A204.1 (cell line): ENCODE measurements at regions not wholly inside any gene's neighbourhood (a gene's known extent, or its start where the extent isn't known, plus 50 kb on each side); places are given as distances from the start of the nearest gene placed in this dataset.
"Not testable (repeated sequence)": the region's sequence is repeated elsewhere in the genome, so short reads cannot be mapped to it uniquely, and the experiment has no call there.

ENCODE experiments used
- FAIRE-seq: peaks from 2 replicates; lab custom pipeline; 2012; peaks lifted over from hg19 to GRCh38; lab: Jason Lieb, UNC

DNA sequence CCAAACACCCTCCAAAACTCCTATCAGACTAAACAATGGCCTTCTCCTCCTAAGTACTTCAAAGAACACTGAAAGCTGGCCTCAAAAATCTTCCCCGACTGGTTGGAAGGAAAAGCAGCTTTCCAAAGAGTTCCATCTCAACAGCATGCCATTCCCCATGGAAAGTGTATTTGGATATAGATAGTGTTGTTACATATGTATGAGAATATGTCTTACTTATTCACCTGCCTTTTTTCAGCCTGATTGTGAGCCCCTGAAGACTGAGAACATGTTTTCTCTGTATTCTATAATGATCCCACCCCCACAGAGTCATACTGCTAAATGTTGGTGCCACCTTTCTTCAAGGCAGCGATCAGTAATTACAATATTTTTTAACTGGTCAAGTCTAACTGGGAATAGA is 185.4 kb upstream of the G2E3 start:
- FAIRE-seq, result no peak

DNA sequence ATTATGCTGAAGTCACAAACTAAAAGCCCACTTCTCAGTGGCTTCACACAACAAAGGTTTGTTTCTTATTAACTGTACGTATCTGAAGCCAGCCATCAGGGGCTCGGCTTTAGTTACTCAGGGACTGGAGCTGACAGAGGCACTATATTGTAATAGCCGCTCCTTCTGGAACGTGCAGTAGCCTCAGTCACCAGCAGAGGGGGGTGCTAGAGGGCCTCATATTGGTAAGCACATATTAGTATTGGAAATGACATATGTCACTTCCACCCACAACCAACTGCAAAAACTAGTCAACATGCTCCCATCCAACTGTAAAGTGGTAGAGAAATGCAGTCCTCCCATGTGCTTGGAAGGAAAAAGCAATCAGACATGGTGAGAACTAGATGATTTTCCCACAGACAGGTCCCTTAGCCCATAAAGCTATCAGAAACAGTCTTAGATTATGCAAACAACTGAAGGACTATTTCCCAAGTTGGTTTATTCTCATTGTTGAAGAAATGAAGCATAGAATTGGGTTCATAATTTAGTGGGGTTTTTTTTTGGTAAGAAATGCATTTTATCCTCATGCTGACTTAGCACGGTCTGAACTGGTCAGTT is 183.6 kb upstream of the G2E3 start:
- no peak for FAIRE-seq

DNA sequence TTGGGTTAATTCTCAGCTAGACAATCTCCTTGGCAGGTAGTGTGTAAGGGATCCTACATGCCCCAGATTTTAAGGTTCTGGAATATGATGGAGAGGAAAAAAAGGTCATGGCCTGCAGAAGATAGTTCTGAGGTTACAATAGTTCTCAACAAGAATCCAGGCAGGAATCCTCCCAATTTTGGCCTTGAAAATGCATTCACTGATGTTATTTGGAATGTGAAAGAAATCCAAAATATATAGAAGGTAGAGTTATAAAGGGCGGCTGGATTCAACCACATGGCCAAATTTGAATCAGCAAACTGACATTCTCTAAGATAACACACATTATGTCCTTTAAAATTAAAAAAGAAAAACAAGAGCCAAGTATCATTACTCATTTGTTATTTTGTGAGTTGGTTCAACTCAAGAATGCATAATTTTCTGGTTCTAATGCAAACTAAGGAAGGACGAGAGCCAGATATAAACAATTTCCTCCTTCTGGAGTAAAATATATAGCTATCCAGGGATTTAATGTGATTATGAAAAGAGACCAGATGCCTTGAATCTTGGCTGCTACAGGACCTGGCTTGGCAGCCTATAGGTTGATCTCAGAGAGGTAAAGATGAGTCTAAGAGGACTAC is 177.0 kb upstream of the G2E3 start:
- FAIRE-seq, result no peak

DNA sequence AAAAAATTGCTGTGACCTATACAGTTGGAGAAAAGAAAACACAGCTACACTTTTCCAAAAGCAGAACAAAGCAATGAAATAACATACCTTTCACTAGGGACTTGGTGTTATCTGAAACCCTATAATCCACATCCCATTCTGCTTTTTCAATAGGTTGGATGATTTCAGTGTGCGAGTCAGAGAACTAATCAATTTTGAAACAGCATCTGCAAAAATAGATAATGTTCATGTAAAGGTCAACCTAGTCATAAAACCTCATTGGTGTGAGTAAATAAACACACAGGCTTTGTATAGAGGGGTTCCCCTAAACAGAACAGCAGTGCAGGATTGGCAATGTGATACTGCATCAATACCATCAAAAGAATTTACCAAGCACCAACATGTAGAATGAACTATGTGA is 173.0 kb upstream of the G2E3 start:
- FAIRE-seq, result no peak

DNA sequence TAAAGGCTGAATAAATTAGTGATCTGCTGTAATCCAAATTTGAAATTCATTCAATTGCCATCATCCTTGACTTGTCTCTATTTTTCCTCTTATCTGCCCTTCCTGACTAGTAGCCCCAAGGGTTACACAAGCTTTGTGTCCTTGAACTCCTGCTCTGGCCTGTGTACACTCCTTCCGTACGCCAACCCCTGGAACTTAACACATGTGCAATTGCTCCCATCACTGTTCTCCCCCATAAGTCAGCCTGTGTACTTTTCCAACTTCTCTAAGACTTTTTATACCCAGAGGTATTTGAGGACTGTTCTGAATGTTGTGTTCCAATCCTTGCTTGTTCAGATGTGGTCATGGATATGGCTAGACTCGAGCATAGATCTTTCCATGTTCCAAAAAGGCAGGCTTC is 171.1 kb upstream of the G2E3 start:
- no peak for FAIRE-seq

DNA sequence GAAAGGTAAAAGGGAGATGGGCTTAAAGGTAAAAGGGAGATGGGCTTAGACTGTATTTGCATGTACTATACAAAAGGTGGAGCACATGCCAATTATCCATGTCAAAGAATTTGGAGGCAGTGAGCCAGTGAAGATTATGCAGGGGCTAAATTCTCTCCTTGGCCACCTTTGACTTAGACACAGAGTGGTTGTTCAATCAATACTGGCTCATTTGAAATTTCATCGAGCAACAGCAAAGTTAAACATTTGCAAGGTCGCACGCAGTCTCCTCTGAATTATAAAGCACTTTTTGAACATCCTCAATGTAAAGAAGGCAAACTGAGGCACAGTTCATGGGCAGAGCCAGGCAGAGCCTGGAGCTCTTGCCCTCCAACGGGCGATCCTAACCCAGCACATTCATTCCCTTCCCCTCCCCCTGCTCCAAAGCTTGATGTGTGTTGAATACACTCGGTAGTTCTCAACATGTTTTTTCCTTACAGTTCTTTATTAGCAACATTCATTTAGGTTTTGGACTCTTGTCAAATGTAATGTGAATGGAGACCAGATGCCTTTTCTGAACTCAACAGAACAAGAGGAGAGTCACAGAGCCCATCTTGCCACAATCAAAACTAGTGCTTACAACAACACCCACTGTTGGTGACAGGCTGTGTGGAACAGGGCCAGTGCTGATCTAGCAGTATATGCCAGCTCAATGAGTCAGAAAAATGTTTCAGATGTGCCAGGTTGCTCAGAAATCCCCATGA is 169.7 kb upstream of the G2E3 start:
- no peak for FAIRE-seq

DNA sequence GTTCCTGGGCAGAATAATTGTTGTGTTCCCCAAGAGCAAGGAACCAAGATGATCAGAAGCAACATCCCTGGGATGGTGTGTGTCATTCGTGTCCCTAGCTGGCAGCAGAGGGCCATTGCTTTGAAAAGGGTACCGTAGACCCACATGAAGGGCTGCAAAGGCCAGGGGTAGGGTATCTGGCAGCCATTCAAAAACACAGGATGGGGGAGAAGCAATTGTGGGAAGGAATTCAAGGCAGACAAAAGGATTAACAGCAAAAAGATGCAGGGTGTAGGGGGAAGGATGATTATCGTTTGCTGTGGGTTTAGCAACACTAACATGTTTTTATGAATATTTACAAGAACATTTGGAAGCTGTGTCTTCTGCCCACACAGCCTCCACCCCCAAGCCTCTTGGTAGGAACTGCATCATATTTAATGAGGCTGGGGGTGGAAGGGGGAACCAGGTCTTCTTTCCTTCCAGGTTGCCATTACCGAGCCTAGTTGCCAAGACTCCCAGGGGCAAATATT is 169.0 kb upstream of the G2E3 start:
- no peak for FAIRE-seq

DNA sequence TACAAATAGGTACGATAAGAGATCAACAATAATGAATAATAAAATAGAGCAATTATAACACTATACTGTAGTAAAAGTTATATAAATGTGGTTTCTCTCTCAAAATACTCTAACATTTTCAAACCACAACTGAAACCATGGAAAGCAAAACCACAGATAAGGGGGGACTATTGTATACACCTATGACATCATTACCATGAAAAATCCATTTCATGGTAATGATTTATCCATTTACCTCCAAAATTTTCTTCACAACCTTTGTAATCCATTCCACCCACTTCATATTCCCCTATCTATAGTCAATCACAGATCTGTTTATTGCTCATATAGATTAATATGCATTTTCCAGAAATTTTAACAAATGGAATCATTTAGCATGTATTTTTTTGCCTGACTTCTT is 163.9 kb upstream of the G2E3 start:
- no peak for FAIRE-seq

DNA sequence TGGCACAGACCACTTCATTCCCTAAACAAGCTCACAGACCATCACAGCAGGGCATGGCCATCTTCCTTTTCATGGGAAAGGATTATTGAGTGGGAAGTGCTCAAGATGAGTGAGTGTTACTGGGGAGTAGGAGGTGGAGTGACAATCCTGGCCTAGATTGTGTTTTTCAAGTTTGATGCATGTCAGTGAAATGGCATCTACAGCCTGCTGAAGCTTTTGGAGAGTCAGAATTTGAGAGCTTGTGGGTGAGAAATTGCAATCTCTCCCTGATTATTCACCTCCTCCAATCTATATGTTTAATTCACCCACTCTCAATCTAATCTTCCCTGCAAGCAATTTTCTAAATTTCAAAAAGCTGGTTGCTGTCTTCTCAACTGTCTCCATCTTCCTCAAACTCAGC is 156.1 kb upstream of the G2E3 start:
- FAIRE-seq, result no peak

DNA sequence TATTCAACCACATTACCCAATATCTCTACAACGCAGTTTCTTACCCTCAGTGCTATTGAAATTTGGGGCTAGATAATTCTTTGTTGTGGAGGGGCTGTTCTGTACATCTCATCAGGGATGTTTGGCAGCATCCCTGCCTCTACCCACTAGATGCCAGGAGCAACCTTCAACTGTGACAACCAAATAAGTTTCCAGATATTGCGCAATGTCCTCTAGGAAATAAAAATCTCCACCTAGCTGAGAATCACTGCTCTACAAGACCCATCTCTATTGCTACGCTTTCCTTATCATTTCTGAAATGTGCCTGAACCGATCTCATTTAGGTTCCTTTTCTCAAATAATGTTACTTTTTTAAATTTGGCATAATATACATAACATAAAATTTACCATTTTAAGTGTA is 155.2 kb upstream of the G2E3 start:
- FAIRE-seq, result no peak

DNA sequence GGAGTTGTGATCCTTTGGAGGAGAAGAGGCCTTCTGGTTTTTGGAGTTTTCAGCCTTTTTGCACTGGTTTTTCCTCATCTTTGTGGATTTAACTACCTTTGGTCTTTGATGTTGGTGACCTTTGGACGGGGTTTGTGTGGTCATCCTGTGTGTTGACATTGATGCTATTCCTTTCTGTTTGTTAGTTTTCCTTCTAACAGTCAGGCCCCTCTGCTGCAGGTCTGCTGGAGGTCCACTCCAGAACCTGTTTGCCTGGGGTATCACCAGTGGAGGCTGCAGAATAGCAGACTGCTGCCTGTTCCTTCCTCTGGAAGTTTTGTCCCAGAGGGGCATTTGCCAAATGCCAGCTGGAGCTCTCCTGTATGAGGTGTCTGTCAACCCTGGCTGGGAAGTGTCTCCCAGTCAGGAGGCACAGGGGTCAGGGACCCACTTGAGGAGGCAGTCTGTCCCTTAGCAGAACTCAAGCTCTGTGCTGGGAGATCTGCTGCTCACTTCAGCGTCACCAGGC is 149.4 kb upstream of the G2E3 start:
- not testable (repeated sequence) for FAIRE-seq

DNA sequence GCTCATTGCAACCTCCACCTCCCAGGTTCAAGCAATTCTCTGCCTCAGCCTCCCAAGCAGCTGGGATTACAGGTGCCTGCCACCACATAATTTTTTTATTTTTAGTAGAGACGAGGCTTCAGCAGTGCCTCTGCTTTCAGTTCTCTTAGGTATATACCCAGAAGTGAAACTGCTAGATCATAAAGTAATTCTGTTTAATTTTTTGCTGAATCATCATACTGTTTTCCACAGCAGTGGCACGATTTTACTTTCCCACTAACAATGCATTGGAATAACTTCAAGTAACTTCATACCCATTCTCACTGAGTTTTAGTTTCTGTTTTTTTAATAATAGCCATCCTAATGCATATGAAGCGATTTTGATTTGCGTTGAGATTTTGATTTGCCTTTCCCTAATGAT is 148.0 kb upstream of the G2E3 start:
- no peak for FAIRE-seq

DNA sequence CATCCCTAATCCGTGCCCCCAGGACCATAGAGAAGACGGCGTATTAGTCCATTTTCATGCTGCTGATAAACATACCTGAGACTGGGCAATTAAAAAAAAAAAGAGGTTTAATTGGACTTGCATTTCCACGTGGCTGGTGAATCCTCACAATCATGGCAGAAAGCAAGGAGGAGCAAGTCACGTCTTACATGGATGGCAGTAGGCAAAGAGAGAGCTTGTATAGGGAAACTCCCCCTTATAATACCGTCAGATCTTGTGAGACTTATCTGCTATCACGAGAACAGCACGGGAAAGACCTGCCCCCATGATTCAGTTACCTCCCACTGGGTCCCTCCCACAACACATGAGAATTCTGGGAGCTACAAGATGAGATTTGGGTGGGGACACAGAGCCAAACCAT is 145.8 kb upstream of the G2E3 start:
- FAIRE-seq, result not testable (repeated sequence)

DNA sequence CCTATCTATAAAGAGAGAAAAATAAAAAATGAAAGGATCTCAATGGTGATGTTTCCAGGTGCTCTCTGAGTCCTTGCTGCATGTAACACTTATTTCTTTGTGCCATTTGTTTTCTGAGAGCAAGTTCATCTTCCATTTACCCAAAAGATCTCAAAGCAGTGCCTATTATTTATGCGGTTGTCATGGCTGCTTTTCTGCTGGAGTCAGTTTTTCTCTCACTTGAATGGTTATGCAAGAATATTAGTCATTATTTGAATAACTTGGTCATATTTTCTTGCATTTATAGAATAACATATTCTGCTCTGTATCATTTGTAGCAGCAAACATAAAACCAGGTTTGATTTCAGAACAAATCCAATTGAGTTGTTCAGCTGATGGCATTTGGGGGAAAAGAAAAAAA is 141.8 kb upstream of the G2E3 start:
- FAIRE-seq, result no peak

DNA sequence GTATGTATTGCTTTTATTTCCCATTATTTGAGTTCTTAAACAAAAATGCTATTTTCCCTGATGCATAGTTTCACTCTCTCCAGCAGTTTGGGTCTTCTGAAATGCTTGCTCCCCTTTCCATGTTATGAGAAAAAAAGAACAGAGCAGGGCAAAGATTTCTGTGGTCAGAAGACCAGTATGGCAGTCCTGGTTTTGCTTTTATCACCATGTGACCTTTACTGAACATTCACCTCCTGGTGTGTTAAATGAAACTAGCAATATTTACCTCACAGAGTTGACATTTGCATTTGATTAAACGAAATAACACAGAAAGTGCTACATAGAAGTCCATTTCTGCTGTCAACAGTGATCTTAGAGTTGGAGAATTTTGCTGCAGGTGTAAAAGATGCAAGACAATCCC is 141.0 kb upstream of the G2E3 start:
- no peak for FAIRE-seq

DNA sequence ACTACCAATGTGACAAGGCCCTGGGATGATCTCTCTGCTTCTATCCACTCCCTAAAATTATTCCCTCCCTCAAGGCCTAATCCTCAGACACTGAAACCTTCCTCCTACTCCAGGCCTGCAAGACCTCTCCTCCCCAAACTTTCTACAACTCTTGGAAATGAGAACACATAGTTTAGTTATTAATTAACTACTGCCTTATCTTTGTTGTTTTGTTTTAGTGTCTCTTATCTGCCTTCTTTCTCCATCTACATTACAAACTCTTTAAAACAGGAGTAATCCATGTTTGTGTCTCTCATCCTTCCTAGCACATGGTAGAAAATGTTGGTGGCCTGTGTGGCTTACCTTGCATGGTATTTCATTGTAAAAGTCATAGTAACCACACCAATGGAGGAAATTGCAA is 139.9 kb upstream of the G2E3 start:
- no peak for FAIRE-seq

DNA sequence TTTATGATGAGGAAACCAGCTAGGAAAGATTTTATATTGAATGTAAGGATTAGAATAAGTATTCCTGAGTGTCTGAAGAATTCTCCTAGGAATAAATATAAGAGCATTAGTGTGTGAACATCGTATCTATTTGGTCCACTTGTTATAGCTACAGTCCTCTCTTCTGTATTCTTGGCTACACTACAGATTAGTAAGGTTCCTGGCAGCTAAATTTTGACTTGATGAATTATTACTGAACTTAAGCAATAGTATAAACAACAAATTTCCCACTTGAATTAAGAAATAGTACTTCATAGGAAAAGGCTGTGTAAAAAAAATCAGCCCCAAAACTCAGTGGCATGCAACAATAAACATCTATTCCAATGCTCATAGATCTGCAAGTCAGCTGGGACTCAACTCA is 138.4 kb upstream of the G2E3 start:
- no peak for FAIRE-seq

DNA sequence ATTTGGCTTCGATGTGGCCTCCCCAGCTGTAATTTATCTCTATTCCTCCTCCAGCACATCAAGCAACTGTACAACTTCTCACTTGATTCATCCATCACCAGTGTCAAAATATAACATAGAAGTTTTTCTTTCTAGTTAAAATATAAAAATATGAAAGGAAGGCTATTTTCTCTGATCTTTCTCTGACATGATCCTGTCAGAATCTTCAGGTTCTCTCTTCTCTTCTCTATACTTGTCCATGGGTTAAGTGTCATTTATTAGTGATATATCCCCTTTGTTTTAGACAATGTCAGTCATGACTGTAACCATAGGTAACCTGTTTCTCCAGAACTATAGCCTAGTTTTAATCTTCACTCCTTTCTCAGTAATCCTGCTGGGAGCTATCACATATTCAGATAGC is 132.5 kb upstream of the G2E3 start:
- no peak for FAIRE-seq

DNA sequence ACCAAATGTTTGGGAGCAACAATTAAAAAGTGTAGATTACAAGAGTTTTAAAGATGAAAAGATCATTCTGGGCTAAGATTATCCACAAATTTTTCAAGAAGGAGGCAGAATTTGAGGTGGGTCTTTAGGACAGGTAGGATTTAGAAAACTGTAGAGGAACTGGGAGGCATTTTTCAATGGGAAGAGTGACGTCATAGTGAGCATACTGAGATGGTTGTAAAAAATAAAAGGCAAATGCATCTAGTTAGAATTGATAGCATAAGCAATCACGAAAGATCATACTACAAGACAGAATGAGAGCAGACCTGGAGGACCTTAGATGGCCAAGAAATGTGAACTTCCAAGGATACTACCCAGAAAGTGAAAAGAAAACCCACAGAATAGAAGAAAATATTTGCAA is 131.6 kb upstream of the G2E3 start:
- FAIRE-seq, result no peak

DNA sequence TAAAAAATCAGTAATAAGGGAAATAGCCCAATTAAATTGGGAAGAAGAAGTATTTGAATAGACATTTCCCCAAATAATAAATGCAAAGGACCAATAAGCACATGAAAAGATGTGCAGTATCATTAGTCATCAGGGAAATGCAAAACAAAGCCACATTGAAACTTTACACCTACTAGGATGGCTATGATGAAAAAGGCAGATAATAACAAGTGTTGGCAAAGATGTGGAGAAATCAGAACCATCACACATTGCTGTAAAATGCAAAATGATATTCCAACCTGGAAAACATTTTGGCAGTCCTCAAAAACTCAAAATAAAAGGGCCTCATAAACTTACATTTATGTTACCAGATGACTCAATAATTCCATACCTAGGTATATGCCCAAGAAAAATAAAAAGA is 131.1 kb upstream of the G2E3 start:
- no peak for FAIRE-seq

DNA sequence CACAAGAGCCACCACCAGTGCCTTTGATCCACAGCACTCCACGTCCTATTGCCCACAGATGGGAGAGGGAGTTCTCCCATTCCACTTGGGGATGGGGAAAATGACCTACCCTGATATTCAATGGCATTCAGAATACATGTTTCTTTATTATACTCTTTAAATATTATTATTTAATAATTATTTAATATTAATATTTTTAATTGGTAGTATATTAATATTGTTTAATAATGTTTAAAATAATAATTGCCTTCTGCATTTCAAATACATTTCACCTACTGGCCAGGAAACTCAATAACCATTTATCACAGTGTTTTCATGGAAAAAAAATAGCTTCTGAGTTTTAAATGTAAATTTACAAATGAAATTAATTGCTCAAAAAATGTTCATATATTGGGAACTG is 127.4 kb upstream of the G2E3 start:
- peak; percentile 27 for FAIRE-seq

DNA sequence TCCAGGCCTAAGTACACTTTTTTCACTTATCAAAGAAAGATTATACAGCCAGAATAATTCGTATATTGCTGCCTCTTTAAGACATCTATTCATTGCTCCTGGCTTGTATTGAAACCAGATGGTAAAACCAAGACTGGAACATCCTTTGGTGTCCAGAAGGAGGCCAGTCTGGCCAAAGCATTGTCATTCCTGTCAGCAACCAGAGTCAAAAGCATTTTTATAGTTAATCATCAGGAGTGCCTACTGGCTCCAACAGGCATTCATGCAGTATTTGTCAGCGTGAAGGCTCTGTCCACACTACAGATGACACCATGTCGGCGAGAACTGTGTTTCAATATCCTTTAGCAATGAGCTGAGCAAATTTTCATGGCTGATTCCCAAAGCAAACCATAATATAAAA is 118.0 kb upstream of the G2E3 start:
- no peak for FAIRE-seq

DNA sequence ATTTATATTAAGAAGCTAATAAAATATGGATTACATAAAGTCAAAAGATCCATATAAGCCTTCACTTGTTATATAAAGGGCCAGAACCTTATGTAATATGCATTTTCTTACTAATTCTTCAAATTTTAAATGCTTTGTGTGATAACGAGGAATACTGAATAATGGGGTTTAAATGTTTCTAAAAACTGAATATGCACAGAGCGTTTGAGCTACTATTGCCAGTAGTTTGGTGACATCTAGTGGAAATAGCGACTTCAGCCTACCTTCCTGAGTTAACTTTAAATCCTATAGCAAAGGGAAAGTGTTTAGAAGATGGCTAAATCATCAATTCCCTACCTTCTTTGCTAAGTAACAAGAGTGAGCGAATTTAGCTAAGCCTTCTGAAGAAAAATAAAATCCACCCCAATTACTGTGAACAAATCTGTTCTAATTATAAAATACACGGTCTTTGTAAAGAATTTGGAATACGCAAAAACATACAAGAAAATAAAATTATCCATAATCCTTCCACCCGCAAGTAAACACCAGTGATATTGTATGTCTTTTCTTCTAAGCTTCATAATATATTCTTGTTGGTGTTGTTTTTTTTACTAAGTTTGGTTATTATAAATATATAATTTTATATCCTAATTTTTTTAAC is 115.5 kb upstream of the G2E3 start:
- peak; percentile 80 for FAIRE-seq
